Ovary (tissue), 7 donors: ENCODE measurements at regions not wholly inside any gene's neighbourhood (a gene's known extent, or its start where the extent isn't known, plus 50 kb on each side); places are given as distances from the start of the nearest gene placed in this dataset.

Experiments used
- DNase-seq, 5 donors: peaks; one replicate each; pipeline ENCODE4 v3.0.0-alpha.2; 2019 to 2020
- H3K27ac ChIP-seq, 2 donors: fragments of 200-600 bp; one replicate each; pipeline versions ENCODE4 v1.5.1 to v1.8.0; 2019 to 2022
- H3K27me3 ChIP-seq: fragments of 200-600 bp; one replicate; pipeline ENCODE4 v1.8.0; 2022
- H3K36me3 ChIP-seq: fragments of 200-600 bp; sonication (generic); one replicate; pipeline ENCODE4 v1.5.1; 2019
- H3K4me1 ChIP-seq: one replicate; pipeline ENCODE4 v1.8.1; 2013; ENCODE audit warnings: mild to moderate bottlenecking, moderate library complexity; ENCODE audit not compliant: insufficient read depth
- H3K4me3 ChIP-seq: fragments of 200-600 bp; sonication (generic); one replicate; pipeline ENCODE4 v1.5.1; 2017
- H3K9me3 ChIP-seq, 2 donors: fragments of 200-600 bp in 1 of 2; sonication (generic) in 1 of 2; one replicate each; pipeline versions ENCODE4 v1.5.1 to v1.8.1; 2013 to 2019; ENCODE audit warnings: mild to moderate bottlenecking in 1 of 2, moderate library complexity in 1 of 2
- EP300 ChIP-seq: sonication (generic); formaldehyde crosslinking; IDR thresholded peaks from one replicate; pipeline ENCODE4 v1.6.1; 2017; ENCODE audit warnings: antibody characterized with exemption
- POLR2A ChIP-seq: fragments of 450-650 bp; IDR thresholded peaks from one replicate; pipeline ENCODE4 v1.6.1; 2017; ENCODE audit warnings: antibody characterized with exemption, mild to moderate bottlenecking, moderate library complexity
- whole genome bisulfite sequencing, 3 donors: extraction: QIAGEN DNeasy Blood & Tissue Kit in 1 of 3; methylation state at CpG; one replicate each; pipeline versions ENCODE4 v1.1.5 to v1.1.7; 2013 to 2017; 5-methylcytosine and 5-hydroxymethylcytosine counted together
- intact Hi-C, 4 donors: fragments of 100-400 bp; cut with DNase I; formaldehyde crosslinking; loops; one replicate each; pipeline versions ENCODE4 v1.11.0 to v1.15.1; 2022 to 2023
- TF ChIP-seq, protein P1 (sequence below), 3 donors: fragments of 450-650 bp in 2 of 3; fragments of 200-600 bp in 1 of 3; IDR thresholded peaks; one replicate each; pipeline versions ENCODE4 v1.5.1 to v1.8.0; 2016 to 2022; ENCODE audit warnings: antibody characterized with exemption in 3 of 3, mild to moderate bottlenecking in 1 of 3
- donor health status: DM: no; HTN: no; CAD: no; lungs with moderate emphysema.
- donor health status: DM: no; HTN: no; CAD: no.
- donor health status: Bipolar disorder and iron deficiency.
- donor health status: DM: no; HTN: no; CAD: no.
- donor health status: DM: yes; HTN: yes; CAD: no.

DNA sequence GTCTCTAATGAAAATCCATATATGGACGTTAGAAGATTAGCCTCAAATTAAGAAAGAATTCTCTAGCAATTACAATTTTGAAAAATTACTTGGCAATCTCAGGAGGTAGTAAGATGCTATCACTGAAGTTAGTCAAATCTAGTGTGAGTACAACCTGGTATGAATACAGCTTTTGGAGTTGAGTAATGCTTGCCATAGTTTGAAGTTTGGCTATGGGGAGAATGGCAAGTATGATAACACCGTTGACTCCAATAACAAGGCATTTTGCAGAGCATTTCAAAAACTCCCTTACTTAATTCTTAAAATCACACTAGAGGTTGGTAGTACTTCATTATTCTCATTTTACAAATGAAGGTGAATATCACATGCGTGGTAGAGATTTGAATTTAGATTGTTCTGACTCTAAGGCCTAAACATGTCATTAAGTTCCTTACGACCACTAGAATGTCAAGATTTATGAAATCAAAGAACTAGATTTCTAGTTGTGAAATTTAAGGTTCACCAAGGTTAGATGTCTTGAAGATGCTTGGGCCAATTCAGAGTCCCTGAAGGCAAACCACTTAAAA is 355.4 kb downstream of the ETS1 start:
- Histone ChIP-seq H3K36me3 (no peaks in the 10 kb centered on the region), H3K27ac (no peak overlapping the region), H3K4me1 (peaks cover 1% of the 10 kb centered on the region), H3K27me3 (no peaks in the 10 kb centered on the region), H3K9me3 (no peaks in the 10 kb centered on the region), H3K4me3 (no peak overlapping the region)
- no peak for DNase-seq
- 83 to 89% (median 85%) methylated on average over 4 of the region's 4 CpGs for WGBS, 3 donors
- intact Hi-C loops, result no loop called here
- TF ChIP-seq POLR2A (no peak), EP300 (no peak)
- TF ChIP-seq, protein P1, sequence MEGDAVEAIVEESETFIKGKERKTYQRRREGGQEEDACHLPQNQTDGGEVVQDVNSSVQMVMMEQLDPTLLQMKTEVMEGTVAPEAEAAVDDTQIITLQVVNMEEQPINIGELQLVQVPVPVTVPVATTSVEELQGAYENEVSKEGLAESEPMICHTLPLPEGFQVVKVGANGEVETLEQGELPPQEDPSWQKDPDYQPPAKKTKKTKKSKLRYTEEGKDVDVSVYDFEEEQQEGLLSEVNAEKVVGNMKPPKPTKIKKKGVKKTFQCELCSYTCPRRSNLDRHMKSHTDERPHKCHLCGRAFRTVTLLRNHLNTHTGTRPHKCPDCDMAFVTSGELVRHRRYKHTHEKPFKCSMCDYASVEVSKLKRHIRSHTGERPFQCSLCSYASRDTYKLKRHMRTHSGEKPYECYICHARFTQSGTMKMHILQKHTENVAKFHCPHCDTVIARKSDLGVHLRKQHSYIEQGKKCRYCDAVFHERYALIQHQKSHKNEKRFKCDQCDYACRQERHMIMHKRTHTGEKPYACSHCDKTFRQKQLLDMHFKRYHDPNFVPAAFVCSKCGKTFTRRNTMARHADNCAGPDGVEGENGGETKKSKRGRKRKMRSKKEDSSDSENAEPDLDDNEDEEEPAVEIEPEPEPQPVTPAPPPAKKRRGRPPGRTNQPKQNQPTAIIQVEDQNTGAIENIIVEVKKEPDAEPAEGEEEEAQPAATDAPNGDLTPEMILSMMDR (IDR thresholded peaks at IDR 0.05), result no peak

GRCh38 chr11:128227466-128227865 is 359.9 kb downstream of the ETS1 start:
- no peak for DNase-seq
- Histone ChIP-seq H3K4me3 (no peak overlapping the region), H3K4me1 (no peaks in the 10 kb centered on the region), H3K36me3 (no peaks in the 10 kb centered on the region), H3K9me3 (no peaks in the 10 kb centered on the region), H3K27ac (no peak overlapping the region), H3K27me3 (no peaks in the 10 kb centered on the region)
- WGBS, 3 donors, result 88 to 99% (median 90%) methylated on average over 3 of the region's 3 CpGs
- intact Hi-C loops, result no loop called here
- no peak for TF ChIP-seq POLR2A

DNA sequence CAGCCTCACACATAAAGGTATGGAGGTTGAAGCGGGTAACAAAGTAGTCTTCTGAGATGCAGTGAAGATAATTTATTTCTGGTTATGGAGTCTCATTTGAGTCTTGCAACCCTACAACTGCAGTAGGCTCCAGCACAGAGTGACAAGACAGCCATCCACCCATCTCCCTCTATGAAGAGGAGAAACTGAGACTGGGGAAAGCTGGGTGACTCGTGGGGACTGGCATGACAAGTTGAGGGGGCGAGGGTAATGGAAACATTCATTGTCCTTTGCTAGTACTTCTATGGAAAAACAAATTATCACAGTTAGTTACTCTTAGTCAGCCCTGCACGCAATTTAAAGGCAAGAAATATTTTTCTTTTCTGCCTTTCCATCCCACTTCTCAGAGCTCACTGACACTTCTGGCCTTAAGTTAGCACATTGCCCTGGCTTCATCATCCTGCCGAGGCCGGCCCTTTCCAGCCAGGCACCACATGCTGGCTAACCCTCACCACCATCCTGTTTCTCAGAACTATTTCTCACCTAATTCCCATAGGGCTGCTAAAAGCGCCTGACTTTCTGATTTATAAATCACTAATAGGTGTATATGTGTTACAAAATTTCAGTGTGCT is 361.1 kb downstream of the ETS1 start:
- DNase-seq, result no peak
- no peaks in the 10 kb centered on the region for H3K9me3 ChIP-seq
- no peaks in the 10 kb centered on the region for H3K27me3 ChIP-seq
- H3K4me3 ChIP-seq, result no peak overlapping the region
- TF ChIP-seq EP300 (no peak), POLR2A (no peak)
- TF ChIP-seq, protein P1 (IDR thresholded peaks at IDR 0.05), result no peak
- H3K27ac ChIP-seq, result no peak overlapping the region
- 88 to 90% (median 89%) methylated on average over 7 of the region's 7 CpGs for WGBS, 3 donors
- intact Hi-C loops, result no loop called here
- no peaks in the 10 kb centered on the region for H3K36me3 ChIP-seq
- H3K4me1 ChIP-seq, result no peaks in the 10 kb centered on the region

GRCh38 chr11:128222245-128222884 is 365.0 kb downstream of the ETS1 start:
- no peak overlapping the region for H3K4me3 ChIP-seq
- no peaks in the 10 kb centered on the region for H3K9me3 ChIP-seq
- intact Hi-C loops, result no loop called here
- H3K27me3 ChIP-seq, result no peaks in the 10 kb centered on the region
- H3K4me1 ChIP-seq, result no peaks in the 10 kb centered on the region
- TF ChIP-seq POLR2A, result no peak
- no peak for TF ChIP-seq EP300
- TF ChIP-seq, protein P1 (IDR thresholded peaks at IDR 0.05), result no peak
- no peak overlapping the region for H3K27ac ChIP-seq
- DNase-seq, result no peak
- no peaks in the 10 kb centered on the region for H3K36me3 ChIP-seq
- 51 to 73% (median 65%) methylated on average over 5 of the region's 5 CpGs for WGBS, 3 donors

DNA sequence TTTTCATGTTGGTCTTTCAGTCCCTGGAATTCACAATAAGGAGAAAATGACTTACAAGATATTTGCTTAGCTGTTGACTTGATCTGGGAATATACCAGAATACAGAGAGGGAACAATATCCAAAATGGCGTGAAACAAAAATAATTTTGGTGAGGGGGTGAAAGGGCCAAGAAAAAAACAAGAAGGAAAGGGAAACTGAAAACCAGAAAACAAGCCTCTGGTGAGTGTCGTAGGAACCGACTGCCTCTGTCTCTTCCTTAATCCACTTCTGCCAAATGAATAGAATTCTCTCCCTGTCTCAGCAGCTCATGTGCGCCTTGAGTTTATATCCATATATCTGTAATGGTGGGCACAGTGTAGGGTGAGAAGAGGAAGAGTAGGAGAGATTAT is 367.6 kb downstream of the ETS1 start:
- DNase-seq, result no peak

More for the DNA sequence above, 367.6 kb downstream of the ETS1 start:
- Histone ChIP-seq H3K36me3 (no peaks in the 10 kb centered on the region), H3K4me3 (no peak overlapping the region), H3K27me3 (no peaks in the 10 kb centered on the region), H3K27ac (no peak overlapping the region), H3K4me1 (no peaks in the 10 kb centered on the region), H3K9me3 (no peaks in the 10 kb centered on the region)
- intact Hi-C loops, result no loop called here
- TF ChIP-seq EP300 (no peak), POLR2A (no peak)
- TF ChIP-seq, protein P1 (IDR thresholded peaks at IDR 0.05), result no peak
- WGBS, 3 donors, result 87 to 94% (median 89%) methylated on average over 4 of the region's 4 CpGs
